WTC11 (cell line): ENCODE measurements at regions not wholly inside any gene's neighbourhood (a gene's known extent, or its start where the extent isn't known, plus 50 kb on each side); places are given as distances from the start of the nearest gene placed in this dataset.

ENCODE experiments used
- ATAC-seq: fragments of 200-7000 bp; cut with Tn5 transposase; 2 replicates; pipeline ENCODE4 v1.10.0; 2021; ENCODE audit warnings: mild to moderate bottlenecking, moderate library complexity
- CTCF ChIA-PET: fragments of 300-600 bp; sonication (Branson Sonifier 250); formaldehyde crosslinking; loops from one replicate; lab custom pipeline; 2021; ENCODE audit warnings: antibody characterized with exemption; lab: Charles Lee
- POLR2A ChIA-PET: fragments of 350-600 bp; sonication (Branson Sonifier 250); formaldehyde crosslinking; loops from one replicate; lab custom pipeline; 2021; ENCODE audit warnings: antibody characterized with exemption; lab: Charles Lee
- DNase-seq: peaks from one replicate; pipeline ENCODE4 v3.0.0; 2021; ENCODE audit warnings: low spot score
- H3K27ac Mint-ChIP-seq: 2 replicates; pipeline ENCODE4 v1.8.0; 2021; ENCODE audit warnings: mixed read lengths
- H3K27me3 Mint-ChIP-seq: 2 replicates; pipeline ENCODE4 v1.8.0; 2021; ENCODE audit warnings: low read depth, mild to moderate bottlenecking, moderate library complexity, mixed read lengths
- H3K36me3 Mint-ChIP-seq: 2 replicates; pipeline ENCODE4 v1.8.0; 2021; ENCODE audit warnings: mixed read lengths
- H3K4me1 Mint-ChIP-seq: 2 replicates; pipeline ENCODE4 v1.8.0; 2022; ENCODE audit warnings: mixed read lengths
- H3K4me3 Mint-ChIP-seq: 2 replicates; pipeline ENCODE4 v1.8.0; 2021; ENCODE audit warnings: mild to moderate bottlenecking, moderate library complexity, mixed read lengths
- H3K9me3 Mint-ChIP-seq: 2 replicates; pipeline ENCODE4 v1.8.0; 2021; ENCODE audit warnings: mixed read lengths
- ARID4B ChIP-seq: sonication (generic); formaldehyde crosslinking; IDR thresholded peaks from 2 replicates; pipeline ENCODE4 v1.8.0; 2023; ENCODE audit warnings: missing genetic modification reagents, mild to moderate bottlenecking, borderline replicate concordance
- CBFB ChIP-seq: sonication (generic); formaldehyde crosslinking; IDR thresholded peaks from 2 replicates; pipeline ENCODE4 v1.8.1; 2022; ENCODE audit warnings: mild to moderate bottlenecking, low read depth, missing genetic modification reagents
- ETV6 ChIP-seq: sonication (generic); formaldehyde crosslinking; IDR thresholded peaks from 2 replicates; pipeline ENCODE4 v1.8.1; 2022; ENCODE audit warnings: mild to moderate bottlenecking, missing genetic modification reagents
- FOXP4 ChIP-seq: sonication (generic); formaldehyde crosslinking; IDR thresholded peaks from 2 replicates; pipeline ENCODE4 v1.8.0; 2022; ENCODE audit warnings: mild to moderate bottlenecking, missing genetic modification reagents
- MYBL2 ChIP-seq: sonication (generic); formaldehyde crosslinking; IDR thresholded peaks from 2 replicates; pipeline ENCODE4 v1.8.1; 2023; ENCODE audit warnings: mild to moderate bottlenecking, moderate library complexity, missing genetic modification reagents
- NR3C1 ChIP-seq: sonication (generic); formaldehyde crosslinking; conservative IDR thresholded peaks from 2 replicates; pipeline ENCODE4 v1.8.1; 2023; ENCODE audit warnings: low read depth, mild to moderate bottlenecking, missing genetic modification reagents
- SMAD4 ChIP-seq: sonication (generic); formaldehyde crosslinking; IDR thresholded peaks from 2 replicates; pipeline ENCODE4 v1.8.0; 2022; ENCODE audit warnings: mild to moderate bottlenecking, missing genetic modification reagents
- STAT6 ChIP-seq: sonication (generic); formaldehyde crosslinking; conservative IDR thresholded peaks from 2 replicates; pipeline ENCODE4 v1.8.1; 2023; ENCODE audit warnings: mild to moderate bottlenecking, low read depth, missing genetic modification reagents, moderate library complexity
- TCF7 ChIP-seq: sonication (generic); formaldehyde crosslinking; IDR thresholded peaks from 2 replicates; pipeline ENCODE4 v1.8.0; 2022; ENCODE audit warnings: mild to moderate bottlenecking, low read depth, missing genetic modification reagents, moderate library complexity
- TEAD4 ChIP-seq: sonication (generic); formaldehyde crosslinking; IDR thresholded peaks from 2 replicates; pipeline ENCODE4 v1.8.0; 2022; ENCODE audit warnings: mild to moderate bottlenecking, missing genetic modification reagents
- TP53 ChIP-seq: sonication (generic); formaldehyde crosslinking; IDR thresholded peaks from 2 replicates; pipeline ENCODE4 v1.8.1; 2023; ENCODE audit warnings: mild to moderate bottlenecking, missing genetic modification reagents
- ZMAT4 ChIP-seq: fragments of 250-450 bp; sonication (Bioruptor Pico); IDR thresholded peaks from 2 replicates; pipeline ENCODE4 v1.9.0; 2021; ENCODE audit warnings: mild to moderate bottlenecking
- ZNF121 ChIP-seq: sonication (generic); formaldehyde crosslinking; IDR thresholded peaks from 2 replicates; pipeline ENCODE4 v1.8.0; 2023; ENCODE audit warnings: missing genetic modification reagents
- ZNF423 ChIP-seq: fragments of 250-450 bp; sonication (Bioruptor Pico); IDR thresholded peaks from 2 replicates; pipeline ENCODE4 v2.1.2; 2022; ENCODE audit warnings: mild to moderate bottlenecking, moderate library complexity

- no peaks in the 10 kb centered on the region for H3K36me3 Mint-ChIP-seq
- no peaks in the 10 kb centered on the region for H3K9me3 Mint-ChIP-seq
- ChIA-PET POLR2A (no interaction called here), CTCF (interaction anchor here (3.2 kb wide), 1 partner anchor 408 kb away, joined by 9 read pairs; no protein-coding TSS in a partner anchor)
- H3K27me3 Mint-ChIP-seq = no peaks in the 10 kb centered on the region
- DNase-seq (no peak), ATAC-seq (no peak)
- no peak overlapping the region for H3K27ac Mint-ChIP-seq
- H3K4me3 Mint-ChIP-seq = no peak overlapping the region
- peaks cover 33% of the 10 kb centered on the region for H3K4me1 Mint-ChIP-seq
- TF ChIP-seq ZNF423 (CRISPR knock-in tag) = no peak
- TF ChIP-seq ARID4B (CRISPR knock-in tag) = no peak
- TF ChIP-seq ETV6 (CRISPR knock-in tag) = no peak
These were observed 111.6 kb upstream of the GLI3 start for GRCh38 chr7:42348631-42349030.

- CTCF ChIA-PET = interaction anchor here (3.2 kb wide), 1 partner anchor 407 kb away, joined by 9 read pairs; no protein-coding TSS in a partner anchor
- H3K27me3 Mint-ChIP-seq = no peaks in the 10 kb centered on the region
- H3K4me3 Mint-ChIP-seq = no peak overlapping the region
- peaks cover 33% of the 10 kb centered on the region for H3K4me1 Mint-ChIP-seq
- ATAC-seq (no peak), DNase-seq (no peak)
- H3K9me3 Mint-ChIP-seq = no peaks in the 10 kb centered on the region
- POLR2A ChIA-PET = no interaction called here
- H3K36me3 Mint-ChIP-seq = no peaks in the 10 kb centered on the region
- TF ChIP-seq SMAD4 (no peak), TP53 (CRISPR knock-in tag) (no peak), STAT6 (CRISPR knock-in tag) (no peak), TCF7 (CRISPR knock-in tag) (no peak), NR3C1 (CRISPR knock-in tag) (no peak), ZNF121 (CRISPR knock-in tag) (no peak), TEAD4 (CRISPR knock-in tag) (no peak), FOXP4 (CRISPR knock-in tag) (no peak), ZMAT4 (CRISPR knock-in tag) (no peak), MYBL2 (CRISPR knock-in tag) (no peak), CBFB (CRISPR knock-in tag) (no peak)
- H3K27ac Mint-ChIP-seq = no peak overlapping the region
These were observed 111.1 kb upstream of the GLI3 start for GRCh38 chr7:42348071-42348470.
